CD14-positive monocyte (primary cell): ENCODE measurements at regions not wholly inside any gene's neighbourhood (a gene's known extent, or its start where the extent isn't known, plus 50 kb on each side); places are given as distances from the start of the nearest gene placed in this dataset.

Experiments
- DNase-seq, 3 donors: peaks; one replicate each; pipeline ENCODE4 v3.0.0-alpha.2; 2011 to 2022
- H2AFZ ChIP-seq: 2 replicates; pipeline ENCODE4 v1.6.0; 2012; ENCODE audit warnings: mild to moderate bottlenecking, low read depth, low read length, inconsistent platforms; ENCODE audit not compliant: insufficient read depth, poor library complexity, severe bottlenecking
- H3K27ac ChIP-seq, 2 donors: 1 replicate in 1 of 2; 2 replicates in 1 of 2; pipeline ENCODE4 v1.5.1; 2012 to 2013; ENCODE audit warnings: low read length in 2 of 2, control low read depth in 1 of 2, inconsistent platforms in 1 of 2, low read depth in 1 of 2, mild to moderate bottlenecking in 1 of 2
- H3K27me3 ChIP-seq, 2 donors: one replicate each; pipeline versions ENCODE4 v1.6.0 to v1.6.1; 2011 to 2013; ENCODE audit warnings: low read length in 2 of 2; ENCODE audit not compliant: control insufficient read depth in 2 of 2, insufficient read depth in 2 of 2
- H3K36me3 ChIP-seq, 2 donors: replicated peaks in 1 of 2; 1 replicate in 1 of 2; 2 replicates in 1 of 2; pipeline versions ENCODE4 v1.5.1 to v1.6.1; 2012 to 2013; ENCODE audit warnings: low read length in 2 of 2, control low read depth in 1 of 2, inconsistent platforms in 1 of 2, mild to moderate bottlenecking in 1 of 2; ENCODE audit not compliant: insufficient read depth in 2 of 2, control insufficient read depth in 1 of 2
- H3K4me1 ChIP-seq, 2 donors: 1 replicate in 1 of 2; 2 replicates in 1 of 2; pipeline versions ENCODE4 v1.5.1 to v1.6.1; 2012 to 2013; ENCODE audit warnings: low read length in 2 of 2, control low read depth in 1 of 2, inconsistent platforms in 1 of 2, mild to moderate bottlenecking in 1 of 2, moderate library complexity in 1 of 2; ENCODE audit not compliant: insufficient read depth in 2 of 2, control insufficient read depth in 1 of 2
- H3K4me2 ChIP-seq: replicated peaks from 2 replicates; pipeline ENCODE3; 2012; ENCODE audit warnings: low read length, moderate library complexity, mild to moderate bottlenecking; ENCODE audit not compliant: poor library complexity, severe bottlenecking; ENCODE audit errors: extremely low read depth
- H3K4me3 ChIP-seq, 3 experiments: fragments of 200-600 bp in 1 of 3; sonication (generic) in 1 of 3; replicated peaks in 1 of 3; 1 replicate in 2 of 3; 2 replicates in 1 of 3; pipeline ENCODE4 v1.5.1; 2011 to 2013; ENCODE audit warnings: low read length in 3 of 3, mild to moderate bottlenecking in 3 of 3, control low read depth in 2 of 3, low read depth in 2 of 3, inconsistent platforms in 1 of 3, moderate library complexity in 1 of 3
- H3K79me2 ChIP-seq: 2 replicates; pipeline ENCODE4 v1.6.0; 2012; ENCODE audit warnings: mild to moderate bottlenecking, control low read depth, inconsistent platforms, low read length, moderate library complexity; ENCODE audit not compliant: insufficient read depth
- H3K9ac ChIP-seq: 2 replicates; pipeline ENCODE4 v1.6.0; 2017; ENCODE audit warnings: low read length, mild to moderate bottlenecking; ENCODE audit not compliant: insufficient read depth, poor library complexity, severe bottlenecking
- H3K9me3 ChIP-seq, 2 donors: replicated peaks in 1 of 2; 1 replicate in 1 of 2; 2 replicates in 1 of 2; pipeline versions ENCODE4 v1.5.1 to v1.6.1; 2012 to 2013; ENCODE audit warnings: low read length in 2 of 2, control low read depth in 1 of 2; ENCODE audit not compliant: control insufficient read depth in 1 of 2, insufficient read depth in 1 of 2
- H4K20me1 ChIP-seq: 2 replicates; pipeline ENCODE4 v1.6.0; 2012; ENCODE audit warnings: mild to moderate bottlenecking, low read length, control low read depth, moderate library complexity; ENCODE audit not compliant: insufficient read depth
- H3K27ac Mint-ChIP-seq, 7 donors: one replicate each; pipeline ENCODE4 v1.8.0; 2020; ENCODE audit warnings: mild to moderate bottlenecking in 7 of 7, mixed read lengths in 7 of 7, moderate library complexity in 6 of 7, inconsistent platforms in 2 of 7
- H3K27me3 Mint-ChIP-seq, 3 donors: one replicate each; pipeline ENCODE4 v1.8.0; 2021 to 2022; ENCODE audit warnings: low read depth in 3 of 3, mild to moderate bottlenecking in 3 of 3, mixed read lengths in 3 of 3, moderate library complexity in 3 of 3, inconsistent platforms in 1 of 3
- H3K36me3 Mint-ChIP-seq, 2 donors: one replicate each; pipeline ENCODE4 v1.8.0; 2020; ENCODE audit warnings: mixed read lengths in 2 of 2, inconsistent platforms in 1 of 2, mild to moderate bottlenecking in 1 of 2
- H3K4me1 Mint-ChIP-seq: one replicate; pipeline ENCODE4 v1.8.0; 2020; ENCODE audit warnings: mild to moderate bottlenecking, mixed read lengths
- H3K4me3 Mint-ChIP-seq, 2 donors: one replicate each; pipeline ENCODE4 v1.8.0; 2020; ENCODE audit warnings: mild to moderate bottlenecking in 2 of 2, mixed read lengths in 2 of 2, moderate library complexity in 1 of 2
- H3K9me3 Mint-ChIP-seq, 7 donors: one replicate each; pipeline ENCODE4 v1.8.0; 2020 to 2022; ENCODE audit warnings: mixed read lengths in 7 of 7, mild to moderate bottlenecking in 6 of 7, moderate library complexity in 6 of 7, inconsistent platforms in 2 of 7
- WGBS: methylation state at CpG from one replicate; pipeline ENCODE4 v1.1.5; 2013; ENCODE audit warnings: missing lambda C conversion rate; ENCODE audit not compliant: insufficient coverage; 5-methylcytosine and 5-hydroxymethylcytosine counted together
- intact Hi-C, 2 donors: fragments of 100-400 bp; cut with micrococcal nuclease; formaldehyde crosslinking; loops; one replicate each; pipeline versions ENCODE4 v1.15.0 to v1.15.1; 2023
- TF ChIP-seq, protein P1 (sequence below): fragments of 200-600 bp; IDR thresholded peaks from one replicate; pipeline ENCODE4 v1.8.0; 2022; ENCODE audit warnings: antibody characterized with exemption, mild to moderate bottlenecking

GRCh38 chr7:117982071-117983055, 109.1 kb upstream of the CTTNBP2 start:
- TF ChIP-seq, protein P1, sequence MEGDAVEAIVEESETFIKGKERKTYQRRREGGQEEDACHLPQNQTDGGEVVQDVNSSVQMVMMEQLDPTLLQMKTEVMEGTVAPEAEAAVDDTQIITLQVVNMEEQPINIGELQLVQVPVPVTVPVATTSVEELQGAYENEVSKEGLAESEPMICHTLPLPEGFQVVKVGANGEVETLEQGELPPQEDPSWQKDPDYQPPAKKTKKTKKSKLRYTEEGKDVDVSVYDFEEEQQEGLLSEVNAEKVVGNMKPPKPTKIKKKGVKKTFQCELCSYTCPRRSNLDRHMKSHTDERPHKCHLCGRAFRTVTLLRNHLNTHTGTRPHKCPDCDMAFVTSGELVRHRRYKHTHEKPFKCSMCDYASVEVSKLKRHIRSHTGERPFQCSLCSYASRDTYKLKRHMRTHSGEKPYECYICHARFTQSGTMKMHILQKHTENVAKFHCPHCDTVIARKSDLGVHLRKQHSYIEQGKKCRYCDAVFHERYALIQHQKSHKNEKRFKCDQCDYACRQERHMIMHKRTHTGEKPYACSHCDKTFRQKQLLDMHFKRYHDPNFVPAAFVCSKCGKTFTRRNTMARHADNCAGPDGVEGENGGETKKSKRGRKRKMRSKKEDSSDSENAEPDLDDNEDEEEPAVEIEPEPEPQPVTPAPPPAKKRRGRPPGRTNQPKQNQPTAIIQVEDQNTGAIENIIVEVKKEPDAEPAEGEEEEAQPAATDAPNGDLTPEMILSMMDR: no peak
- Histone ChIP-seq H3K9ac (no peak overlapping the region), H3K27ac (no peak overlapping the region), H3K9me3 (no peaks in the 10 kb centered on the region), H3K4me2 (no peak overlapping the region), H4K20me1 (no peaks in the 10 kb centered on the region), H3K27me3 (no peaks in the 10 kb centered on the region), H3K79me2 (no peaks in the 10 kb centered on the region), H2AFZ (no peak overlapping the region), H3K4me3 (no peak overlapping the region), H3K36me3 (no peaks in the 10 kb centered on the region), H3K4me1 (no peaks in the 10 kb centered on the region)
- no peak for DNase-seq
- Mint-ChIP-seq H3K4me3 (no peak overlapping the region), H3K27me3 (peaks cover 0 to 3% (median 0%) of the 10 kb centered on the region in 3 donors), H3K36me3 (no peaks in the 10 kb centered on the region), H3K9me3 (peaks cover 0 to 8% (median 4%) of the 10 kb centered on the region in 7 donors), H3K27ac (peak overlapping the region in 1 of 7 donors; percentile 79), H3K4me1 (no peaks in the 10 kb centered on the region)
- 26% methylated on average over 5 of the region's 11 CpGs for WGBS
- intact Hi-C loops: no loop called here

DNA sequence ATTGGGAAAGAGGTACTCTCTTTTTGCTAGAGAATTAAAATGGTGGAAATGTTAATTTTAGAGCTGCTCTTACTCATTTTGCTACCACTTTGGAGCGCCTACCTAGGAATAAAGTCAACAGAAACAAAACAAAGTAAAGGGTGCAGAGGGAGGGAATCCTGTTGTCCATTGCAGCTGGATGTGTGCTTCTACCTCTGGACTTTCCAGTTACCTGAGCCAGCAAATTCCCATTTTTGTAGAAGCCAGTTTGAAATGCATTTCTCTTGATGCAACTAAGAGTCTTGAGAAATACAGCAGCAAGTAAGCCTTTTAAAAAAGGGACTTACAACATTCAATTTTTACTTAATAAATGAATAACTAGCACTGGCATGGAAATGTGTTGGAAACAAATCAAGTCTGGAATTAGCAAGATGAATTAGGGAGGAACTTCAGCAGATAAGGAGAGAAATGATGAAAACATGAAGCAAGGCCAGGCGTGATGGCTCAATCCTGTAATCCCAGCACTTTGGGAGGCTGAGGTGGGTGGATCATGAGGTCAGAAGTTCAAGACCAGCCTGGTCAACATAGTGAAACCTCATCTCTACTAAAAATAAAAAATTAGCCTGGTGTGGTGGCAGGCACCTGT, 113.5 kb upstream of the CTTNBP2 start:
- H3K9me3 ChIP-seq: no peaks in the 10 kb centered on the region
- peaks cover 0 to 3% (median 1%) of the 10 kb centered on the region in 3 donors for H3K27me3 Mint-ChIP-seq
- H3K79me2 ChIP-seq: no peaks in the 10 kb centered on the region
- TF ChIP-seq, protein P1: no peak
- H2AFZ ChIP-seq: no peak overlapping the region
- H3K4me2 ChIP-seq: no peak overlapping the region
- intact Hi-C loops: no loop called here
- no peak overlapping the region for H3K27ac ChIP-seq
- H3K9ac ChIP-seq: no peak overlapping the region
- no CpG with 5 or more reads among the region's 2 CpGs for WGBS
- H4K20me1 ChIP-seq: no peaks in the 10 kb centered on the region
- H3K36me3 Mint-ChIP-seq: no peaks in the 10 kb centered on the region
- no peaks in the 10 kb centered on the region for H3K4me1 Mint-ChIP-seq
- no peak for DNase-seq
- no peaks in the 10 kb centered on the region for H3K4me1 ChIP-seq
- no peaks in the 10 kb centered on the region for H3K36me3 ChIP-seq
- no peak overlapping the region for H3K4me3 ChIP-seq
- peaks cover 0 to 11% (median 4%) of the 10 kb centered on the region in 7 donors for H3K9me3 Mint-ChIP-seq
- no peaks in the 10 kb centered on the region for H3K27me3 ChIP-seq
- H3K27ac Mint-ChIP-seq: no peak overlapping the region
- H3K4me3 Mint-ChIP-seq: no peak overlapping the region
